GM12874 (cell line): ENCODE measurements at regions not wholly inside any gene's neighbourhood (a gene's known extent, or its start where the extent isn't known, plus 50 kb on each side); places are given as distances from the start of the nearest gene placed in this dataset.

ENCODE experiments used
- CTCF ChIP-seq: IDR thresholded peaks from 2 replicates; pipeline ENCODE4 v1.5.1; 2011; ENCODE audit warnings: low read depth, mild to moderate bottlenecking, control low read depth, low read length, moderate library complexity; ENCODE audit not compliant: insufficient read depth

- TF ChIP-seq CTCF: no peak
These were observed 567.6 kb upstream of the MMS22L start for GRCh38 chr6:97850458-97851212.

- TF ChIP-seq CTCF: no peak
These were observed 580.7 kb upstream of the MMS22L start for GRCh38 chr6:97863697-97864096.

GRCh38 chr6:97864366-97864765 is 581.4 kb upstream of the MMS22L start:
- TF ChIP-seq CTCF: no peak

- TF ChIP-seq CTCF: no peak
These were observed 581.8 kb upstream of the MMS22L start for GRCh38 chr6:97864826-97865225.

- TF ChIP-seq CTCF: no peak
These were observed 582.6 kb upstream of the MMS22L start for GRCh38 chr6:97865612-97866011.

GRCh38 chr6:97866616-97867015 is 583.6 kb upstream of the MMS22L start:
- no peak for TF ChIP-seq CTCF

- no peak for TF ChIP-seq CTCF
These were observed 584.2 kb upstream of the MMS22L start for GRCh38 chr6:97867177-97867576.
